ENCODE measurements at regions not wholly inside any gene's neighbourhood (a gene's known extent, or its start where the extent isn't known, plus 50 kb on each side); places are given as distances from the start of the nearest gene placed in this dataset.

DNA sequence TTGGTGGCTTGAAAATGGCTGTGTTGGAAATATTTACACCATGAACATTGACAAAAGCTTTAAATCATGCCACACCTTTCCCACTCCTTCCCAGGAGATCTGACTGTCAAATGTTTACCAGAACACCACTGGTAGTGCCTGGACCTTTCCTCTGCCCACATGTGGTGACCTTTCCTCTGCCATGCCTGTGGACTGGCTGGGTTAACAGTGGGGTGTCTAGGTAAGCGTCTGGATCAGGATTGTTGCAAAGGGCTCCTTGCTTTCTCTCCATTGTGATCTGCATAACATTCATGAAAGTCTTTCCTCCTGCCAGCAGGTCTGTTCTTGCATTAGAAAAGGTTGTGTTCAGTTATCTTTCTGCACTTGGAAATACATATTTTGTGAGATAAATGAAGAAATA, 572.7 kb downstream of the DHX35 start:
- Mint-ChIP-seq H3K27me3 (peaks cover 19% of the 10 kb centered on the region), H3K9me3 (ENCODE audit: low read depth) (no peaks in the 10 kb centered on the region), H3K36me3 (ENCODE audit: insufficient read depth) (no peaks in the 10 kb centered on the region), H3K4me1 (ENCODE audit: low read depth) (no peaks in the 10 kb centered on the region), H3K4me3 (ENCODE audit: low read depth) (no peak overlapping the region), H3K27ac (no peak overlapping the region)
- TF ChIP-seq, protein P1, sequence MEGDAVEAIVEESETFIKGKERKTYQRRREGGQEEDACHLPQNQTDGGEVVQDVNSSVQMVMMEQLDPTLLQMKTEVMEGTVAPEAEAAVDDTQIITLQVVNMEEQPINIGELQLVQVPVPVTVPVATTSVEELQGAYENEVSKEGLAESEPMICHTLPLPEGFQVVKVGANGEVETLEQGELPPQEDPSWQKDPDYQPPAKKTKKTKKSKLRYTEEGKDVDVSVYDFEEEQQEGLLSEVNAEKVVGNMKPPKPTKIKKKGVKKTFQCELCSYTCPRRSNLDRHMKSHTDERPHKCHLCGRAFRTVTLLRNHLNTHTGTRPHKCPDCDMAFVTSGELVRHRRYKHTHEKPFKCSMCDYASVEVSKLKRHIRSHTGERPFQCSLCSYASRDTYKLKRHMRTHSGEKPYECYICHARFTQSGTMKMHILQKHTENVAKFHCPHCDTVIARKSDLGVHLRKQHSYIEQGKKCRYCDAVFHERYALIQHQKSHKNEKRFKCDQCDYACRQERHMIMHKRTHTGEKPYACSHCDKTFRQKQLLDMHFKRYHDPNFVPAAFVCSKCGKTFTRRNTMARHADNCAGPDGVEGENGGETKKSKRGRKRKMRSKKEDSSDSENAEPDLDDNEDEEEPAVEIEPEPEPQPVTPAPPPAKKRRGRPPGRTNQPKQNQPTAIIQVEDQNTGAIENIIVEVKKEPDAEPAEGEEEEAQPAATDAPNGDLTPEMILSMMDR (IDR thresholded peaks at IDR 0.05; ENCODE audit: unreplicated experiment): no peak
- no peak for DNase-seq (ENCODE audit: low spot score, unreplicated experiment)

DNA sequence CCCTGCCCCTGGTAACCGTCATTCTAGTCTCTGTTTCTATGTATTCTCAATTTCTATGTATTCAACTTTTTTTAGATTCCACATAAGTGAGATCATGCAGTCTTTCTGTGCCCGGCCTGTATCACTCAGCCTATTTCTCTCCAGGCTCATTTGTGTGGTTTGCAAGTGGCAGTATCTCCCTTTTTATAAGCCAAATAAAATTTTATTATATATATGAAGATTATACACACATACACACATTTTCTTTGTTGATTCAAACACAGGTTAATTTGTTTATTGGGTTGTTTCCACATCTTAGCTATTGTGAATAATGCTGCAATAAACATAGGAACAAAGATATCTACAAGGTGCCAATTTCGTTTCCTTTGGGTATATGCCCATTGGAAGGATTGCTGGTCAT, 571.7 kb downstream of the DHX35 start:
- Mint-ChIP-seq H3K9me3 (ENCODE audit: low read depth) (no peaks in the 10 kb centered on the region), H3K36me3 (ENCODE audit: insufficient read depth) (no peaks in the 10 kb centered on the region), H3K4me3 (ENCODE audit: low read depth) (no peak overlapping the region), H3K27me3 (peaks cover 19% of the 10 kb centered on the region), H3K27ac (no peak overlapping the region), H3K4me1 (ENCODE audit: low read depth) (no peaks in the 10 kb centered on the region)
- TF ChIP-seq, protein P1 (IDR thresholded peaks at IDR 0.05; ENCODE audit: unreplicated experiment): no peak
- no peak for DNase-seq (ENCODE audit: low spot score, unreplicated experiment)

DNA sequence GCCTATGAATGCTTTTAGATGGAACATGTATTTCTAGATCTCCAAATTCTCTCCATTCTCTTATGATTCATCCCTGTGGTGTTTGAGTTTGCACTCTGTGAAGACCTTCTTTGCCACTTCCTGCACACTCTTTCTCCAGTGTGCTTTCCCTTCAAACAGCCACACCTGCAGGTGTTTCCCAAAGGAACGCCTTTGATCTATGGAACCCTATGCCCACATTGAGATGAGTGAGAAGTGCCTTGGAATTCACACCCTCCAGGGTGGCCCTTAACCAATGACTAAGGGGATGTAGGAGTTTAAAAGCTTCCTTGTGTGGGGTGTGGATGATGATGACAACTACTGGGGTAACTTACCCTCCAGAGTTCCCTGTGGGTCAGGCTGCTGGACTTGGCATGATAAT, 570.1 kb downstream of the DHX35 start:
- Mint-ChIP-seq H3K36me3 (ENCODE audit: insufficient read depth) (no peaks in the 10 kb centered on the region), H3K9me3 (ENCODE audit: low read depth) (no peaks in the 10 kb centered on the region), H3K4me3 (ENCODE audit: low read depth) (no peak overlapping the region), H3K27me3 (peaks cover 19% of the 10 kb centered on the region), H3K27ac (no peak overlapping the region), H3K4me1 (ENCODE audit: low read depth) (no peaks in the 10 kb centered on the region)
- no peak for DNase-seq (ENCODE audit: low spot score, unreplicated experiment)
- TF ChIP-seq, protein P1 (IDR thresholded peaks at IDR 0.05; ENCODE audit: unreplicated experiment): no peak

DNA sequence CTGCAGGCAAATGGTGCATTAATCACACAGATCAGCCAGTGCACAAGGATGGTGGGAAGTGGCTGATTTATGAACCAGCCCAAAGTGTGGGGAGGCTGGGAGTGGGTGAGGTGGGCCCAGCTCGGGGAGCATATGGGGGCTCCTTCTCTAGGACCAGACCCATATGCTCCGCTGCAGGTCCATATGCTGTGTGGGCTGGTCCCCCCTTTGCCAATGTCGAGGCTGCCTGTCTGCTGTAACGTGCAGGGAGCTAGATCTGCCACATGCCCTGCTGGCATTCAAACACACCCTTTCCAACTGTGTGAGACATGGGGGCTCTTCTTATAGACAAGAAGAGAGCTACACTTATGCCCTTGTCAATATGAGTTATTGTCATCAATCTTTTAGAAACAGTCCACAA, 566.3 kb downstream of the DHX35 start:
- H3K4me3 Mint-ChIP-seq (ENCODE audit: low read depth): no peak overlapping the region
- no peaks in the 10 kb centered on the region for H3K9me3 Mint-ChIP-seq (ENCODE audit: low read depth)
- H3K27me3 Mint-ChIP-seq: peaks cover 19% of the 10 kb centered on the region
- TF ChIP-seq, protein P1 (IDR thresholded peaks at IDR 0.05; ENCODE audit: unreplicated experiment): no peak
- H3K4me1 Mint-ChIP-seq (ENCODE audit: low read depth): no peaks in the 10 kb centered on the region
- no peaks in the 10 kb centered on the region for H3K36me3 Mint-ChIP-seq (ENCODE audit: insufficient read depth)
- no peak overlapping the region for H3K27ac Mint-ChIP-seq
- DNase-seq (ENCODE audit: low spot score, unreplicated experiment): no peak

DNA sequence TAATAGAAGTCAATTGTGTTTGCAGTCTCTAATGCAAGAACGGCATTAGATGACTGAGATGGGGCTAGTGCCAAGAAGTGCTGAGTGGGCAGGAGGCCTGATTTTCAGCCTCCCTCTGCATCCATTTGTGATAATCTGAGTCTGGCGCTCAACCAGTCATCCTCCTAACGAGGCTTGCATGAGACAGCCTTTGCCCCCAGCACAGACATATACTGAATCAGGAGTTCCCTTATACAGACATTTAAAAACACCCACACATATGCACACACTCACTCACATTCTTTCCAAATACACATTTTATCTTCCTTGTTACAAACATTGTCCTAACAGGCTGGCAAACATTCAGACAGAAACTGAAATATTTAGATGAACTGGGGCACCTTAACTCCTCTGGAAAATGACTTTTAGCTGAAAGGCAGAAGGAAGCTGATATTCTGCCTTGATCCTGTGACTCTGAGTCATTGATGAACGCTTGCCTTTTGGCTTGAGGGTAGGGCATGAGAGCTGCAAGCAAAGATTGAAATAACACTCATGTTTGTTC, 562.3 kb downstream of the DHX35 start:
- no peaks in the 10 kb centered on the region for H3K9me3 Mint-ChIP-seq (ENCODE audit: low read depth)

More for the DNA sequence above, 562.3 kb downstream of the DHX35 start:
- Mint-ChIP-seq H3K36me3 (ENCODE audit: insufficient read depth) (no peaks in the 10 kb centered on the region), H3K4me3 (ENCODE audit: low read depth) (no peak overlapping the region), H3K27ac (no peak overlapping the region), H3K27me3 (no peaks in the 10 kb centered on the region), H3K4me1 (ENCODE audit: low read depth) (no peaks in the 10 kb centered on the region)
- DNase-seq (ENCODE audit: low spot score, unreplicated experiment): no peak
- TF ChIP-seq, protein P1 (IDR thresholded peaks at IDR 0.05; ENCODE audit: unreplicated experiment): no peak

Data from progenitor cell of endocrine pancreas (in vitro differentiated cells).